HUES6 (cell line): ENCODE measurements at regions not wholly inside any gene's neighbourhood (a gene's known extent, or its start where the extent isn't known, plus 50 kb on each side); places are given as distances from the start of the nearest gene placed in this dataset.

Source experiments
- H3K27ac ChIP-seq: 2 replicates; pipeline ENCODE4 v1.7.0; 2013; ENCODE audit warnings: low read depth, mild to moderate bottlenecking, low read length, inconsistent platforms
- H3K27me3 ChIP-seq: 2 replicates; pipeline ENCODE4 v1.6.1; 2013; ENCODE audit warnings: low read length; ENCODE audit not compliant: control insufficient read depth, insufficient read depth
- H3K36me3 ChIP-seq: 2 replicates; pipeline ENCODE4 v1.6.1; 2013; ENCODE audit warnings: low read length; ENCODE audit not compliant: control insufficient read depth, insufficient read depth
- H3K4me1 ChIP-seq: 2 replicates; pipeline ENCODE4 v1.6.1; 2013; ENCODE audit warnings: low read length; ENCODE audit not compliant: control insufficient read depth, insufficient read depth
- H3K4me3 ChIP-seq: 2 replicates; pipeline ENCODE4 v1.5.1; 2013; ENCODE audit warnings: low read depth, low read length
- H3K9ac ChIP-seq: one replicate; pipeline ENCODE4 v1.6.1; 2013; ENCODE audit warnings: mild to moderate bottlenecking, low read length
- H3K9me3 ChIP-seq: 2 replicates; pipeline ENCODE4 v1.6.1; 2013; ENCODE audit warnings: low read depth, low read length; ENCODE audit not compliant: control insufficient read depth, insufficient read depth

GRCh38 chr10:4448030-4448429 lies 378.0 kb upstream of the AKR1E2 start:
- Histone ChIP-seq H3K36me3 (no peaks in the 10 kb centered on the region), H3K4me3 (no peak overlapping the region), H3K9me3 (no peaks in the 10 kb centered on the region), H3K27me3 (no peaks in the 10 kb centered on the region), H3K27ac (no peak overlapping the region), H3K9ac (no peak overlapping the region), H3K4me1 (peaks cover 11% of the 10 kb centered on the region)

GRCh38 chr10:4443419-4443818 lies 382.6 kb upstream of the AKR1E2 start:
- Histone ChIP-seq H3K4me3 (no peak overlapping the region), H3K27ac (no peak overlapping the region), H3K27me3 (no peaks in the 10 kb centered on the region), H3K4me1 (no peaks in the 10 kb centered on the region), H3K9me3 (no peaks in the 10 kb centered on the region), H3K36me3 (no peaks in the 10 kb centered on the region), H3K9ac (no peak overlapping the region)

- Histone ChIP-seq H3K4me3 (no peak overlapping the region), H3K27me3 (no peaks in the 10 kb centered on the region), H3K9ac (no peak overlapping the region), H3K36me3 (no peaks in the 10 kb centered on the region), H3K27ac (no peak overlapping the region), H3K9me3 (no peaks in the 10 kb centered on the region), H3K4me1 (no peaks in the 10 kb centered on the region)
Measured at GRCh38 chr10:4442296-4442695, 383.7 kb upstream of the AKR1E2 start.

GRCh38 chr10:4440260-4440659 lies 385.7 kb upstream of the AKR1E2 start:
- no peak overlapping the region for H3K9ac ChIP-seq
- no peaks in the 10 kb centered on the region for H3K36me3 ChIP-seq
- H3K27ac ChIP-seq, result no peak overlapping the region
- no peaks in the 10 kb centered on the region for H3K4me1 ChIP-seq
- H3K27me3 ChIP-seq, result no peaks in the 10 kb centered on the region
- no peaks in the 10 kb centered on the region for H3K9me3 ChIP-seq
- no peak overlapping the region for H3K4me3 ChIP-seq

GRCh38 chr10:4437791-4438190 lies 388.2 kb upstream of the AKR1E2 start:
- no peaks in the 10 kb centered on the region for H3K27me3 ChIP-seq
- H3K9ac ChIP-seq, result no peak overlapping the region
- H3K36me3 ChIP-seq, result no peaks in the 10 kb centered on the region
- H3K27ac ChIP-seq, result no peak overlapping the region
- H3K9me3 ChIP-seq, result no peaks in the 10 kb centered on the region
- no peaks in the 10 kb centered on the region for H3K4me1 ChIP-seq
- H3K4me3 ChIP-seq, result no peak overlapping the region

- H3K4me1 ChIP-seq, result no peaks in the 10 kb centered on the region
- no peaks in the 10 kb centered on the region for H3K9me3 ChIP-seq
- H3K4me3 ChIP-seq, result no peak overlapping the region
- H3K9ac ChIP-seq, result no peak overlapping the region
- no peaks in the 10 kb centered on the region for H3K27me3 ChIP-seq
- H3K36me3 ChIP-seq, result no peaks in the 10 kb centered on the region
- no peak overlapping the region for H3K27ac ChIP-seq
Measured at GRCh38 chr10:4437061-4437460, 388.9 kb upstream of the AKR1E2 start.

- no peak overlapping the region for H3K4me3 ChIP-seq
- H3K27me3 ChIP-seq, result no peaks in the 10 kb centered on the region
- H3K9ac ChIP-seq, result no peak overlapping the region
- no peaks in the 10 kb centered on the region for H3K36me3 ChIP-seq
- no peaks in the 10 kb centered on the region; the same call in 1 of the 2 replicates for H3K4me1 ChIP-seq
- H3K27ac ChIP-seq, result no peak overlapping the region
- no peaks in the 10 kb centered on the region for H3K9me3 ChIP-seq
Measured at GRCh38 chr10:4436103-4436502, 389.9 kb upstream of the AKR1E2 start.

- Histone ChIP-seq H3K36me3 (no peaks in the 10 kb centered on the region), H3K27me3 (no peaks in the 10 kb centered on the region), H3K27ac (no peak overlapping the region), H3K9ac (no peak overlapping the region), H3K4me1 (no peaks in the 10 kb centered on the region; the same call in 1 of the 2 replicates), H3K9me3 (no peaks in the 10 kb centered on the region), H3K4me3 (no peak overlapping the region)
Measured at GRCh38 chr10:4434516-4435071, 391.4 kb upstream of the AKR1E2 start.

GRCh38 chr10:4434105-4434504 lies 391.9 kb upstream of the AKR1E2 start:
- Histone ChIP-seq H3K9ac (no peak overlapping the region), H3K27ac (no peak overlapping the region), H3K27me3 (no peaks in the 10 kb centered on the region)

GRCh38 chr10:4431114-4431863 lies 394.7 kb upstream of the AKR1E2 start:
- Histone ChIP-seq H3K27ac (no peak overlapping the region), H3K27me3 (no peaks in the 10 kb centered on the region), H3K36me3 (no peaks in the 10 kb centered on the region), H3K4me1 (no peaks in the 10 kb centered on the region; the same call in 1 of the 2 replicates), H3K4me3 (no peak overlapping the region), H3K9ac (no peak overlapping the region), H3K9me3 (no peaks in the 10 kb centered on the region)

More at GRCh38 chr10:4434105-4434504, 391.9 kb upstream of the AKR1E2 start:
- H3K9me3 ChIP-seq, result no peaks in the 10 kb centered on the region
- no peaks in the 10 kb centered on the region; the same call in 1 of the 2 replicates for H3K4me1 ChIP-seq
- no peak overlapping the region for H3K4me3 ChIP-seq
- H3K36me3 ChIP-seq, result no peaks in the 10 kb centered on the region

- H3K27ac ChIP-seq, result no peak overlapping the region
- H3K4me1 ChIP-seq, result no peaks in the 10 kb centered on the region; the same call in 1 of the 2 replicates
- H3K36me3 ChIP-seq, result no peaks in the 10 kb centered on the region
- H3K9ac ChIP-seq, result no peak overlapping the region
- no peaks in the 10 kb centered on the region for H3K27me3 ChIP-seq
- no peak overlapping the region for H3K4me3 ChIP-seq
- no peaks in the 10 kb centered on the region for H3K9me3 ChIP-seq
Measured at GRCh38 chr10:4429571-4429970, 396.4 kb upstream of the AKR1E2 start.
